HG02885 (cell line): ENCODE measurements at regions not wholly inside any gene's neighbourhood (a gene's known extent, or its start where the extent isn't known, plus 50 kb on each side); places are given as distances from the start of the nearest gene placed in this dataset.
"Not testable (repeated sequence)": the region's sequence is repeated elsewhere in the genome, so short reads cannot be mapped to it uniquely, and the experiment has no call there.

Experiments used
- ATAC-seq: cut with Tn5 transposase; IDR thresholded peaks from one replicate; pipeline ENCODE4 v1.9.1; 2021; ENCODE audit warnings: mild to moderate bottlenecking; ENCODE audit not compliant: unreplicated experiment, poor library complexity

- not testable (repeated sequence) for ATAC-seq
Observed at GRCh38 chr10:31251118-31251517, 67.9 kb upstream of the ZEB1 start.

DNA sequence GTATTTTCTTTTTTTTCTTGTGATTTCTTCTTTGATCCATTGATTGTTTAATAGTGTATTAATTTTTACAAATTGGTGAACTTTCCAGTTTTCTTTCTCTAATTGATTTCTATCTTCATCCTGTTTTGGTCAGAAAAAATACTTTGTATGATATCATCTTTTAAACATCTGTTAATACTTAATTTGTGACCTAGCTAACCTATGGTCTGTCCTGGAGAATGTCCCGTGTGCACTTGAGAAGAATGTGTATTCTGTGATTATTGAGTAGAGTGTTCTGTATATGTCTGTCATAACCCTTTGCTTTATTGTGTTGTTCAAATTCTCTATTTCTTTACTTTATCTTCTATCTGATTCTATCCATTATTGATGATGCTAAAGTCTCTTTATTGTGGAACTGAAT, 65.8 kb upstream of the ZEB1 start:
- ATAC-seq: no peak

DNA sequence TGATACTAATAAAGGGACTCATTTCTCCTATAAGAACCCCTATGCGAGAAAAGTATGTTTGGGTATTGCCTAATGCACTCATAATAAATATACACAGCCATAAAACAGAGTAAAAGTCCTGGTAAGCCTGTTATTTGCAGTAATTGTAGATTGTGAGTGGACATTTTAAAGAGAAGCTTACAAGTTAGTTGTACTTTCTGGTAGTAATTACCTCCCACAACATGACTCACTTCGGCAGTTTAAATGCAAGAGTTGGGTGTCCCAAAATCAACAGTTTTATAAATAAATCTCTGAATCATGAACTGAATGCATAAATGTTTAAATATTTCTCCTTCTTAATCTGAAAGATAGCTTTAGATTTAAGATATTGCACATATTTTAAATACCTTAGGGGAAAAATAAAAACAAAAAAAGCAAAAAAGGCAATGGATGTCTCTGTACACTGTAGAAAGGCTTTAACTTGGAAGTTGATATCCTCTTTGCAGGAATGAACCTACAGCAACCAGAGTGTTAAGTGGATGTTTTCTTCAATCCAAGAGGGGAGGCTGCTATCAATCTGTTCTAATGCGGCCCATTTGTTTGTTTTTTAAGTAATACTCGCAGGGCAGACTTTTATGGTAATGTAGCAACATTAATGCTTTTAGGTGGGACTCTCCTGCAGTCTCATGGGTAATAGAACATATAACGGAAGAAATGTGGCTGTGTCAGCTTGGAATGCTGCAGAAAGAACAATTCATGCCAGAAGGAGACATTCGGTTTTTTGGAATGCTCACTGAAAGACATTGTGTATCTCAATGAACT, 57.3 kb upstream of the ZEB1 start:
- no peak for ATAC-seq

- ATAC-seq: no peak
Observed at GRCh38 chr10:31262672-31263071, 56.3 kb upstream of the ZEB1 start.

DNA sequence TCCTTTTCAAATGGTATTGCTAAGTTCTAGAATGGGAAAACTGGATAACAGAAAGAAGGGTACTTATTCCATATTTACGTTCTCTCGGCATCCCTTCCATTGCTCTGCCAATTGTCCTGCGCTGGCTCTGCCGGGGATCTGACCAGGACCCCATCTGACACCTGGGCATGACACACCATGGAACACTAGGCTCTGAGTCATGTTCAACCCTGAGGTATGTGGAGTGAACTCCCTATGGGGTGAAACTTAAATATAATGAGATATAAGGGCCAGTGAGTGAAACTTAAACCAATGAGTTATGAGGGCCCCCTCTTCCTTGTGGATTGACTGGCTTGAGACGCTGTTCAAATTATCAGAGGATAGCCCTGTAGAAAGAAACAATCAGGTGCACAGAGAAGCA, 55.1 kb upstream of the ZEB1 start:
- ATAC-seq: no peak

- no peak for ATAC-seq
Observed at GRCh38 chr10:31268444-31269303, 50.3 kb upstream of the ZEB1 start.
